ENCODE measurements at regions not wholly inside any gene's neighbourhood (a gene's known extent, or its start where the extent isn't known, plus 50 kb on each side); places are given as distances from the start of the nearest gene placed in this dataset.

DNA sequence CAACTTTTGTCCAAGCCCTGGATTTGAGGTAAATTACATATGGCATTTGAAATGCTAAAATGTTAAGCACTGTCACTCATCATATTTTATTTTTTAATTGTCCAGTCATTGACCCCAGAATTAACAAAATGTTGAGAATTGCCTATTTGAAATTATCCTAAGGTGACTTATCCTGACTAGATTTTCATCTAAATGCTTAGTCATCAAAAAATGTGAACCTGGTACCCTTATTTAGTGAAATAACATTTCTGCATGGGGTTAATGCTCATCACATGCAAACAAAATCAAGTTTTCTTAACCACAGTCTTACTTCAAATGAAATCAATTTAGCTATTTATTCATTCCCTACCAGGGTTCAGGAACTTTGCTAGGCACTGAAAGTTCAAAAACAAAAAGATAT, 232.0 kb upstream of the DCN start:
- no peak overlapping the region for H3K4me3 Mint-ChIP-seq
- H3K9me3 Mint-ChIP-seq = no peaks in the 10 kb centered on the region
- Histone ChIP-seq H3K4me3 (ENCODE audit: control insufficient read depth in 1 of 2, extremely low read depth in 1 of 2, low read length in 1 of 2) (no peak overlapping the region), H3K36me3 (ENCODE audit: control insufficient read depth in 2 of 2, extremely low read depth in 1 of 2, insufficient read depth in 1 of 2, low read length in 1 of 2) (no peaks in the 10 kb centered on the region), H3K27me3 (replicated peaks in 1 of 2; ENCODE audit: control insufficient read depth in 2 of 2, extremely low read depth in 1 of 2, insufficient read depth in 2 of 2, low read length in 1 of 2) (no peaks in the 10 kb centered on the region), H3K27ac (ENCODE audit: low read length) (no peak overlapping the region), H3K4me1 (ENCODE audit: control insufficient read depth in 1 of 2, extremely low read depth in 1 of 2, insufficient read depth in 2 of 2, low read length in 2 of 2) (no peaks in the 10 kb centered on the region), H3K9me3 (no peaks in the 10 kb centered on the region)
- no peaks in the 10 kb centered on the region for H3K36me3 Mint-ChIP-seq
- H3K27ac Mint-ChIP-seq = no peak overlapping the region
- ChIA-PET POLR2A (no interaction called here), CTCF (no interaction called here)
- ATAC-seq (replicated peaks in 1 of 4) (no peak), DNase-seq (no peak)
- H3K4me1 Mint-ChIP-seq = no peaks in the 10 kb centered on the region
- H3K27me3 Mint-ChIP-seq = peaks cover 0 to 3% of the 10 kb centered on the region in 2 donors

DNA sequence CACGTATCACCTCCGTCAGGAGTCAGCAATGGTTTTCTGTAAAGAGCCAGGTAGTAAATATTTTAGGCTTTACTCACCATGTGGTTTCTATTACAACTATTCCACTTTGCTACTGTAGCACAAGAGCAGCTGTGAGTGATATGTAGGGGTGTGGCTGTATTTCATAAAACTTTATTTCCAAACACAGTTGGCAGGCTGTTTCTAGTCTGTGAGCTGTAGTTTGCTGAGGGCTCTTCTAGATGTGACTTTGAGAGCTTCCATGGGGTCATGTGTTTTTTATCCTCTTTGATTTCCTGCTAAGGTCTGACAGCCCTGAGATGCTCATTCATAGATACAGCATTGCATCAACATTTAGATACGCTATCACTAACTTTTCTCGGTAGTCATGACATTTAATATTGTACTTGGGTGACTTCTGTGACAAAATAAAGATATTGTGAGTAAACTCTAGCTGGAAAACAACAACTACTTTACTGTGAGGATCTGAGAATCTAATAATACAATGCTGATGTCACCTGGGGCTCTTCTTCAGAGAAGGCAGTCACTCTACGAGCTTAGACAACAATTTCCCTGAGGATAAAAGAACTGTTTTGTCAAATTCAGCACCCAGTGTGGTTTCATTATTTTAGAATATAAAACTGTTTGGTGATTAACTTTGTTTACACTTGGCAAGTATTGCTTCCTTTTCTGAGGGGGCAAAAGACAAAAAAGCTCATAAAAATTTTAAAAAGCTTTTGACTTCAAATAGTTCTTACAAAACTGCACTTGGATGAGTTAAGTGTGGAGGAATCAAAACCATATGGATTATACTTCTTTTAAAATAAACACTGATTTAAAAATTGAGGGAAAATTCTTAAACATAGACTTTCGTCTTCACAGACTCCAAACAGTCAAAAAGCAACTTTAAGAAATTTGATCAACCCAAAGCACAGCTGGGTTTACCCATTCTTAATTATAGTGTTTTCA, 231.2 kb upstream of the DCN start:
- H3K36me3 ChIP-seq (ENCODE audit: control insufficient read depth in 2 of 2, extremely low read depth in 1 of 2, insufficient read depth in 1 of 2, low read length in 1 of 2) = no peaks in the 10 kb centered on the region
- H3K9me3 ChIP-seq = no peaks in the 10 kb centered on the region
- no peaks in the 10 kb centered on the region for H3K9me3 Mint-ChIP-seq
- no peak overlapping the region for H3K27ac ChIP-seq (ENCODE audit: low read length)
- no peaks in the 10 kb centered on the region for H3K4me1 Mint-ChIP-seq
- no peak overlapping the region for H3K4me3 Mint-ChIP-seq
- H3K4me3 ChIP-seq (ENCODE audit: control insufficient read depth in 1 of 2, extremely low read depth in 1 of 2, low read length in 1 of 2) = no peak overlapping the region
- ChIA-PET POLR2A (no interaction called here), CTCF (interaction anchor here (0.6 to 0.9 kb wide), 2 partner anchors 18 to 398 kb away, joined by 4 read pairs; no protein-coding TSS in a partner anchor)
- H3K27me3 Mint-ChIP-seq = peaks cover 0 to 3% of the 10 kb centered on the region in 2 donors
- H3K27me3 ChIP-seq (replicated peaks in 1 of 2; ENCODE audit: control insufficient read depth in 2 of 2, extremely low read depth in 1 of 2, insufficient read depth in 2 of 2, low read length in 1 of 2) = no peaks in the 10 kb centered on the region
- H3K27ac Mint-ChIP-seq = no peak overlapping the region
- ATAC-seq (replicated peaks in 1 of 4) (no peak), DNase-seq (no peak)
- H3K36me3 Mint-ChIP-seq = no peaks in the 10 kb centered on the region
- no peaks in the 10 kb centered on the region for H3K4me1 ChIP-seq (ENCODE audit: control insufficient read depth in 1 of 2, extremely low read depth in 1 of 2, insufficient read depth in 2 of 2, low read length in 2 of 2)
- WGBS (ENCODE audit: insufficient coverage) = 60% methylated on average over 1 of the region's 6 CpGs

DNA sequence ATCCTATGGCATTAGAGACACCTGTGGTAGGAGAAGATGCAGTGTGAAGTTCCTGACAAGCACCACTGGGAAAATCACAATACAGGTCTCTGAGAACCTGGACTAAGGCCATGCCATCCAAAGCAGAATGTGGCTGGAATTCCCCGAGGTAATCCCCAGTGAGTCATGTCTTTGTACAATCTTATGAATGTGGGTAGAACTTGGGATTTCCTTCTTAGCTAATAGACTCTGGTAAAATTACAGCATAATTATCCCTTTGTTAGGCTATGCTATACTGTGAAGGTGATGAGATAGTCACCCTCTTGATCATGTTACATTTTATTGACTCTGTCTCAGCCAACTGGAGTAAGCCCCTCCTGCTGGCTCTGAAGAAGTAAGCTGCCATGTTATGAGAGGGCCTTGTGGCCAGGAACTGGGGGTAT, 224.3 kb upstream of the DCN start:
- H3K4me1 Mint-ChIP-seq = no peaks in the 10 kb centered on the region
- H3K4me1 ChIP-seq (ENCODE audit: control insufficient read depth in 1 of 2, extremely low read depth in 1 of 2, insufficient read depth in 2 of 2, low read length in 2 of 2) = no peaks in the 10 kb centered on the region
- H3K9me3 ChIP-seq = no peaks in the 10 kb centered on the region
- H3K27me3 ChIP-seq (replicated peaks in 1 of 2; ENCODE audit: control insufficient read depth in 2 of 2, extremely low read depth in 1 of 2, insufficient read depth in 2 of 2, low read length in 1 of 2) = no peaks in the 10 kb centered on the region
- H3K36me3 Mint-ChIP-seq = no peaks in the 10 kb centered on the region
- ChIA-PET POLR2A (no interaction called here), CTCF (no interaction called here)
- no CpG with 5 or more reads among the region's 1 CpG for WGBS (ENCODE audit: insufficient coverage)
- H3K27me3 Mint-ChIP-seq = no peaks in the 10 kb centered on the region
- H3K27ac ChIP-seq (ENCODE audit: low read length) = no peak overlapping the region
- H3K36me3 ChIP-seq (ENCODE audit: control insufficient read depth in 2 of 2, extremely low read depth in 1 of 2, insufficient read depth in 1 of 2, low read length in 1 of 2) = no peaks in the 10 kb centered on the region
- no peak overlapping the region for H3K27ac Mint-ChIP-seq
- H3K9me3 Mint-ChIP-seq = no peaks in the 10 kb centered on the region
- peak in 1 of 35 experiments; percentile 5 for DNase-seq
- H3K4me3 Mint-ChIP-seq = no peak overlapping the region
- peak in 1 of 4 experiments; percentile 16 for ATAC-seq (replicated peaks in 1 of 4)
- H3K4me3 ChIP-seq (ENCODE audit: control insufficient read depth in 1 of 2, extremely low read depth in 1 of 2, low read length in 1 of 2) = no peak overlapping the region

DNA sequence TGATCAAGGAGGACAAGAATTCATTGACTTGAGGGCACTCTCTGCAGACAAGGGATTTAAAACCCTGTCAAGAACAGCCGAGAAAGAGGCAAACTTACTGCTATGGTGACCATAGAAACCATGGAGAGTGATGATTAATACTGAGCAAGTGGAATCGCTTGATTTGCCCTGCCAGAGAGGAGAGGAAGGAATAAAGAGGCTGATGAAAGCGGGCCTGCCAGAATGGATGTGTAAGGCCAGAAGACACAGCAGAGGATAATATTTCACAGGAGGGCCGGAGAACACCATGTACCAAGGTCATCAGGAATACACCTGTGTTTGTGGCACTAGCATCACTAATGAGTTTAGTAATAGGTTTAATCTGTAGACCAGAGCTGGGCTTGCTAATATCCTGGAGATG, 221.8 kb upstream of the DCN start:
- H3K4me3 Mint-ChIP-seq = no peak overlapping the region
- H3K9me3 ChIP-seq = no peaks in the 10 kb centered on the region
- no peak overlapping the region for H3K4me3 ChIP-seq (ENCODE audit: control insufficient read depth in 1 of 2, extremely low read depth in 1 of 2, low read length in 1 of 2)
- H3K9me3 Mint-ChIP-seq = no peaks in the 10 kb centered on the region
- ATAC-seq (replicated peaks in 1 of 4) (no peak), DNase-seq (no peak)
- WGBS (ENCODE audit: insufficient coverage) = 81% methylated on average over 3 of the region's 4 CpGs
- H3K4me1 ChIP-seq (ENCODE audit: control insufficient read depth in 1 of 2, extremely low read depth in 1 of 2, insufficient read depth in 2 of 2, low read length in 2 of 2) = no peaks in the 10 kb centered on the region
- ChIA-PET POLR2A (no interaction called here), CTCF (no interaction called here)
- no peaks in the 10 kb centered on the region for H3K36me3 ChIP-seq (ENCODE audit: control insufficient read depth in 2 of 2, extremely low read depth in 1 of 2, insufficient read depth in 1 of 2, low read length in 1 of 2)
- no peaks in the 10 kb centered on the region for H3K27me3 ChIP-seq (replicated peaks in 1 of 2; ENCODE audit: control insufficient read depth in 2 of 2, extremely low read depth in 1 of 2, insufficient read depth in 2 of 2, low read length in 1 of 2)
- H3K27ac ChIP-seq (ENCODE audit: low read length) = no peak overlapping the region
- no peaks in the 10 kb centered on the region for H3K4me1 Mint-ChIP-seq
- H3K27ac Mint-ChIP-seq = no peak overlapping the region
- no peaks in the 10 kb centered on the region for H3K36me3 Mint-ChIP-seq
- H3K27me3 Mint-ChIP-seq = no peaks in the 10 kb centered on the region

DNA sequence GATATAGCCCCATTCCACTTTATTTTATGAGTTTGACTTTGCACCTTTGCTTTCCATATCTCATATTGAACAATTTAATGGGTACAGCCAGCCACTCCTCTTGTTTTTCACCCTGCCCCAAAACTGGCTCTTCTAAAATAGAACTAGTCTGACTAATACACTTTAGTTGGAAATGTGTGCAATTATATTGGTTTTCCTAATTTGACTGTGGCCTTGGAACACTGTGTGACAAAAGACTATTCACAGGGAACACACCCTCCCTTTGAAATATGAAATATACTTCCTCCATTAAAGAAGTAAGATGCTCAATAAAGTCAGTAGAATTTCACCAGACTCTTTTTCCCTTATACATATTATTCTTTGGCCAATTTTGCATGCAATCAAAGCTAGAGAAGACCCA, 218.6 kb upstream of the DCN start:
- DNase-seq = no peak
- no peak overlapping the region for H3K4me3 Mint-ChIP-seq
- H3K27ac Mint-ChIP-seq = no peak overlapping the region
- Histone ChIP-seq H3K27ac (ENCODE audit: low read length) (no peak overlapping the region), H3K36me3 (ENCODE audit: control insufficient read depth in 2 of 2, extremely low read depth in 1 of 2, insufficient read depth in 1 of 2, low read length in 1 of 2) (no peaks in the 10 kb centered on the region), H3K4me3 (ENCODE audit: control insufficient read depth in 1 of 2, extremely low read depth in 1 of 2, low read length in 1 of 2) (no peak overlapping the region), H3K27me3 (replicated peaks in 1 of 2; ENCODE audit: control insufficient read depth in 2 of 2, extremely low read depth in 1 of 2, insufficient read depth in 2 of 2, low read length in 1 of 2) (no peaks in the 10 kb centered on the region), H3K9me3 (no peaks in the 10 kb centered on the region), H3K4me1 (ENCODE audit: control insufficient read depth in 1 of 2, extremely low read depth in 1 of 2, insufficient read depth in 2 of 2, low read length in 2 of 2) (no peaks in the 10 kb centered on the region)
- CTCF ChIA-PET = interaction anchor here in 1 of 2 donors (1.2 kb wide), 1 partner anchor 48 kb away, joined by 3 read pairs; no protein-coding TSS in a partner anchor
- no peaks in the 10 kb centered on the region for H3K27me3 Mint-ChIP-seq
- POLR2A ChIA-PET = interaction anchor here in 1 of 2 donors (0.7 kb wide), 1 partner anchor 35 kb away, joined by 3 read pairs; no protein-coding TSS in a partner anchor
- no peak for ATAC-seq (replicated peaks in 1 of 4)
- no peaks in the 10 kb centered on the region for H3K36me3 Mint-ChIP-seq
- H3K9me3 Mint-ChIP-seq = no peaks in the 10 kb centered on the region
- no peaks in the 10 kb centered on the region for H3K4me1 Mint-ChIP-seq

DNA sequence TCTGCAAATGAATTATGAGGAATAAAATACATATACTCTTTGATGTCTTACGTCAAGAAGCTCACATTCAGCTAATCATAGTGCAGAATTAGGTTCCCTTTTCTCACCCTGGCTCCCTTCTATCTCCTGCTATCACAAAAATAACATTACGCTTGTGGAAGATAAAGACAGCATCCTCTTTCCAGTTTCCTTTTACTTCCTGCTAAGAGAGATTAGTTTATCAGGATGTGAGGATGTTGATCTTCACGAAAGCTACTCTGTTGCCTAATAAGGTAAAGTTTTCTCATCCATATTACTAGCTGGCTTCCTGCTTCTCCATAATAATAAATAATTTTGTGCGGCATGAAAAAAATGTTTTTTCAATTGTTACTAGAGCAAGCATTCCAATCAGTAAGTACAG, 217.7 kb upstream of the DCN start:
- H3K4me3 ChIP-seq (ENCODE audit: control insufficient read depth in 1 of 2, extremely low read depth in 1 of 2, low read length in 1 of 2) = no peak overlapping the region
- no peaks in the 10 kb centered on the region for H3K9me3 Mint-ChIP-seq
- ATAC-seq (replicated peaks in 1 of 4) = no peak
- no CpG with 5 or more reads among the region's 4 CpGs for WGBS (ENCODE audit: insufficient coverage)
- H3K4me1 Mint-ChIP-seq = no peaks in the 10 kb centered on the region
- H3K27ac Mint-ChIP-seq = no peak overlapping the region
- H3K27ac ChIP-seq (ENCODE audit: low read length) = no peak overlapping the region
- ChIA-PET CTCF (interaction anchor here in 1 of 2 donors (1.0 kb wide), 1 partner anchor 19 kb away, joined by 3 read pairs; no protein-coding TSS in a partner anchor), POLR2A (no interaction called here)
- H3K36me3 Mint-ChIP-seq = no peaks in the 10 kb centered on the region
- H3K27me3 Mint-ChIP-seq = no peaks in the 10 kb centered on the region
- no peaks in the 10 kb centered on the region for H3K27me3 ChIP-seq (replicated peaks in 1 of 2; ENCODE audit: control insufficient read depth in 2 of 2, extremely low read depth in 1 of 2, insufficient read depth in 2 of 2, low read length in 1 of 2)
- H3K4me3 Mint-ChIP-seq = no peak overlapping the region
- H3K4me1 ChIP-seq (ENCODE audit: control insufficient read depth in 1 of 2, extremely low read depth in 1 of 2, insufficient read depth in 2 of 2, low read length in 2 of 2) = no peaks in the 10 kb centered on the region
- H3K36me3 ChIP-seq (ENCODE audit: control insufficient read depth in 2 of 2, extremely low read depth in 1 of 2, insufficient read depth in 1 of 2, low read length in 1 of 2) = no peaks in the 10 kb centered on the region
- no peaks in the 10 kb centered on the region for H3K9me3 ChIP-seq
- DNase-seq = no peak

Data from T-cell (primary cell).